ENCODE measurements at regions not wholly inside any gene's neighbourhood (a gene's known extent, or its start where the extent isn't known, plus 50 kb on each side); places are given as distances from the start of the nearest gene placed in this dataset.

GRCh38 chr7:9204571-9204970, 771.2 kb downstream of the NXPH1 start:
- 53 to 78% methylated on average over 1 of the region's 1 CpG for WGBS, 2 donors (ENCODE audit: low coverage in 1 of 2)
- no peak for ATAC-seq
- no peak for TF ChIP-seq EP300 (IDR thresholded peaks at IDR 0.05)
- TF ChIP-seq POLR2A (IDR thresholded peaks at IDR 0.05), result no peak
- no peak for TF ChIP-seq POLR2AphosphoS5 (IDR thresholded peaks at IDR 0.05)
- TF ChIP-seq CTCF (IDR thresholded peaks at IDR 0.05), result no peak

GRCh38 chr7:9210114-9210513, 776.7 kb downstream of the NXPH1 start:
- TF ChIP-seq CTCF (IDR thresholded peaks at IDR 0.05), result no peak
- no peak for TF ChIP-seq POLR2A (IDR thresholded peaks at IDR 0.05)
- TF ChIP-seq EP300 (IDR thresholded peaks at IDR 0.05), result no peak
- no peak for TF ChIP-seq POLR2AphosphoS5 (IDR thresholded peaks at IDR 0.05)
- no peaks in the 10 kb centered on the region for H3K9me3 ChIP-seq

More at GRCh38 chr7:9204571-9204970, 771.2 kb downstream of the NXPH1 start:
- H3K27me3 ChIP-seq, result no peaks in the 10 kb centered on the region
- H3K9me3 ChIP-seq, result no peaks in the 10 kb centered on the region
- H3K27ac ChIP-seq, result no peak overlapping the region
- no peaks in the 10 kb centered on the region for H3K36me3 ChIP-seq
- H3K4me3 ChIP-seq, result no peak overlapping the region
- no peaks in the 10 kb centered on the region for H3K4me1 ChIP-seq

GRCh38 chr7:9217204-9217603, 783.8 kb downstream of the NXPH1 start:
- H3K4me3 ChIP-seq, result no peak overlapping the region
- H3K9me3 ChIP-seq, result no peaks in the 10 kb centered on the region
- H3K36me3 ChIP-seq, result no peaks in the 10 kb centered on the region
- no peak for TF ChIP-seq POLR2A (IDR thresholded peaks at IDR 0.05)
- TF ChIP-seq POLR2AphosphoS5 (IDR thresholded peaks at IDR 0.05), result no peak
- no peak for TF ChIP-seq EP300 (IDR thresholded peaks at IDR 0.05)
- TF ChIP-seq CTCF (IDR thresholded peaks at IDR 0.05), result no peak
- no peak for ATAC-seq
- WGBS, 2 donors (ENCODE audit: low coverage in 1 of 2), result 56 to 84% methylated on average over 1 of the region's 1 CpG
- no peak overlapping the region for H3K27ac ChIP-seq
- H3K4me1 ChIP-seq, result no peaks in the 10 kb centered on the region
- H3K27me3 ChIP-seq, result no peaks in the 10 kb centered on the region

More at GRCh38 chr7:9210114-9210513, 776.7 kb downstream of the NXPH1 start:
- WGBS, 2 donors (ENCODE audit: low coverage in 1 of 2), result 54 to 86% methylated on average over 3 of the region's 3 CpGs
- ATAC-seq, result no peak
- Histone ChIP-seq H3K4me1 (no peaks in the 10 kb centered on the region), H3K4me3 (no peak overlapping the region), H3K27ac (no peak overlapping the region), H3K27me3 (no peaks in the 10 kb centered on the region), H3K36me3 (no peaks in the 10 kb centered on the region)

GRCh38 chr7:9226500-9226899, 793.1 kb downstream of the NXPH1 start:
- H3K9me3 ChIP-seq, result peaks cover 0 to 4% (median 0%) of the 10 kb centered on the region in 3 donors

More at GRCh38 chr7:9226500-9226899, 793.1 kb downstream of the NXPH1 start:
- no peaks in the 10 kb centered on the region for H3K4me1 ChIP-seq
- no peak for TF ChIP-seq POLR2AphosphoS5 (IDR thresholded peaks at IDR 0.05)
- TF ChIP-seq POLR2A (IDR thresholded peaks at IDR 0.05), result no peak
- no peak for TF ChIP-seq EP300 (IDR thresholded peaks at IDR 0.05)
- no peak for TF ChIP-seq CTCF (IDR thresholded peaks at IDR 0.05)
- H3K36me3 ChIP-seq, result no peaks in the 10 kb centered on the region
- 52 to 87% methylated on average over 3 to 4 of the region's 4 CpGs for WGBS, 2 donors (ENCODE audit: low coverage in 1 of 2)
- H3K4me3 ChIP-seq, result no peak overlapping the region
- no peak for ATAC-seq
- no peaks in the 10 kb centered on the region for H3K27me3 ChIP-seq
- no peak overlapping the region for H3K27ac ChIP-seq
